HEK293 (cell line): ENCODE measurements at regions not wholly inside any gene's neighbourhood (a gene's known extent, or its start where the extent isn't known, plus 50 kb on each side); places are given as distances from the start of the nearest gene placed in this dataset.

Experiments
- CTCF ChIA-PET: fragments of 350-600 bp; formaldehyde crosslinking; extraction: SDS; loops from one replicate; lab custom pipeline; 2021; ENCODE audit warnings: antibody characterized with exemption; lab: Yijun Ruan, JAX
- POLR2A ChIA-PET: fragments of 300-600 bp; formaldehyde crosslinking; extraction: SDS; loops from one replicate; lab custom pipeline; 2020; ENCODE audit warnings: antibody characterized with exemption, inconsistent platforms; lab: Yijun Ruan, JAX
- H3K27ac ChIP-seq: fragments of 200-500 bp; sonication (Bioruptor generic); 2 replicates; pipeline ENCODE4 v1.5.1; 2014; ENCODE audit warnings: low read depth, low read length, control low read depth, inconsistent platforms; ENCODE audit errors: extremely low read depth
- H3K36me3 ChIP-seq, 2 experiments: fragments of 200-500 bp in 1 of 2; sonication (Bioruptor generic) in 1 of 2; 1 replicate in 1 of 2; 2 replicates in 1 of 2; pipeline ENCODE4 v1.5.1; 2014 to 2017; ENCODE audit warnings: inconsistent platforms in 2 of 2, low read length in 2 of 2; ENCODE audit not compliant: control insufficient read depth in 2 of 2, insufficient read depth in 1 of 2
- H3K4me1 ChIP-seq: fragments of 200-500 bp; sonication (Bioruptor generic); 2 replicates; pipeline ENCODE4 v1.5.1; 2014; ENCODE audit warnings: mild to moderate bottlenecking, low read length, inconsistent platforms; ENCODE audit not compliant: control insufficient read depth, insufficient read depth
- H3K4me3 ChIP-seq: 2 replicates; pipeline ENCODE4 v1.5.1; 2011; ENCODE audit warnings: low read depth, mild to moderate bottlenecking, control low read depth, low read length, moderate library complexity
- H3K9me3 ChIP-seq: fragments of 200-500 bp; sonication (Bioruptor generic); 2 replicates; pipeline ENCODE4 v1.5.1; 2014; ENCODE audit warnings: low read depth, low read length, inconsistent platforms; ENCODE audit not compliant: control insufficient read depth, insufficient read depth
- GLI2 ChIP-seq: fragments of 450-650 bp; formaldehyde crosslinking; IDR thresholded peaks from 2 replicates; pipeline ENCODE4; 2017; ENCODE audit warnings: missing biosample characterization, missing genetic modification characterization, low read depth, borderline replicate concordance
- GLIS2 ChIP-seq: fragments of 450-650 bp; formaldehyde crosslinking; IDR thresholded peaks from 2 replicates; pipeline ENCODE4 v1.5.1; 2016; ENCODE audit warnings: missing biosample characterization, missing genetic modification characterization
- TRIM28 ChIP-seq: IDR thresholded peaks from 2 replicates; pipeline ENCODE4 v1.6.1; 2011; ENCODE audit warnings: low read length, control low read depth, borderline replicate concordance
- ZNF140 ChIP-seq: fragments of 450-650 bp; formaldehyde crosslinking; IDR thresholded peaks from 2 replicates; pipeline ENCODE4 v1.5.1; 2016; ENCODE audit warnings: missing biosample characterization, missing genetic modification characterization
- ZNF146 ChIP-seq: fragments of 450-650 bp; formaldehyde crosslinking; IDR thresholded peaks from 2 replicates; pipeline ENCODE4 v1.5.1; 2016; ENCODE audit warnings: missing biosample characterization, missing genetic modification characterization
- ZNF221 ChIP-seq: fragments of 450-650 bp; formaldehyde crosslinking; IDR thresholded peaks from 2 replicates; pipeline ENCODE4 v1.5.1; 2017; ENCODE audit warnings: missing biosample characterization, missing genetic modification characterization, borderline replicate concordance
- ZNF558 ChIP-seq: fragments of 450-650 bp; formaldehyde crosslinking; IDR thresholded peaks from 2 replicates; pipeline ENCODE4 v1.5.1; 2016; ENCODE audit warnings: missing biosample characterization, missing genetic modification characterization
- ZNF585B ChIP-seq: fragments of 450-650 bp; formaldehyde crosslinking; IDR thresholded peaks from 2 replicates; pipeline ENCODE4 v1.5.1; 2016; ENCODE audit warnings: missing biosample characterization, missing genetic modification characterization
- ZNF626 ChIP-seq: fragments of 450-650 bp; sonication (Bioruptor Pico); formaldehyde crosslinking; IDR thresholded peaks from 2 replicates; pipeline ENCODE4 v1.5.1; 2018; ENCODE audit warnings: missing biosample characterization, missing genetic modification characterization, inconsistent platforms
- TF ChIP-seq, protein P1 (sequence below): fragments of 450-650 bp; IDR thresholded peaks from 2 replicates; pipeline ENCODE4 v1.5.1; 2018; ENCODE audit warnings: missing biosample characterization, mild to moderate bottlenecking, missing genetic modification characterization
- TF ChIP-seq, protein P2 (sequence below): fragments of 450-650 bp; formaldehyde crosslinking; conservative IDR thresholded peaks from 2 replicates; pipeline ENCODE4 v1.5.1; 2016; ENCODE audit warnings: low read depth, missing biosample characterization, missing genetic modification characterization
- TF ChIP-seq, protein P3 (sequence below): fragments of 450-650 bp; formaldehyde crosslinking; IDR thresholded peaks from 2 replicates; pipeline ENCODE4 v1.5.1; 2017; ENCODE audit warnings: missing biosample characterization, missing genetic modification characterization
- TF ChIP-seq, protein P4 (sequence below): fragments of 450-650 bp; formaldehyde crosslinking; IDR thresholded peaks from 2 replicates; pipeline ENCODE4 v1.5.1; 2016; ENCODE audit warnings: missing biosample characterization, missing genetic modification characterization

DNA sequence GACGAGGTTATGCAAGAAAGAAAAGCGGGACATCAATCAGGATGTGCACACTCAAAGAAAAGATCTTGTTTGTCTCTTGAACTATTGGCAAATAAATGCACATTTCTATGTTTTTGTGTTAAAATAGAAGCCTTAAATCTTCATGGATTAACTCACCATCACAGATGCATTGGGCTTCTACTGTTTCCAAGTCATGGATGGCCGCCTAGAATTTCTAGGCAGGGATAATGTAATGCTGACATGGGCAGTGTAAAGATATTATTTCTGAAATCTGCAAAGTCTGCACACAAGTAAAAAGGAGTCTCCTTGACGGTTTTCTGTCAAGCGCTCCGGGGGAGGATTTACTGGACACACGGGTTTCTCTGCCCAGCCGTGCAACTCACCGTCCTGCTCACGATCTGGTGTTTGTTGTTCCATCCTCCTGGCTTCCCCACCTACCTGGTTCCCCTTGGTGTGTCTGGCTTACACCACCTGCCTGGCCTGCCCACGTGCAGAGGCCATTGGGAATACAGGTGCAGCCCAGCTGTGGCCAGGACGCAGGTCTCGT lies 103.3 kb upstream of the FZD10 start (continued):
- TF ChIP-seq GLIS2 (tag by site-specific recombination) = no peak
- TF ChIP-seq, protein P1, sequence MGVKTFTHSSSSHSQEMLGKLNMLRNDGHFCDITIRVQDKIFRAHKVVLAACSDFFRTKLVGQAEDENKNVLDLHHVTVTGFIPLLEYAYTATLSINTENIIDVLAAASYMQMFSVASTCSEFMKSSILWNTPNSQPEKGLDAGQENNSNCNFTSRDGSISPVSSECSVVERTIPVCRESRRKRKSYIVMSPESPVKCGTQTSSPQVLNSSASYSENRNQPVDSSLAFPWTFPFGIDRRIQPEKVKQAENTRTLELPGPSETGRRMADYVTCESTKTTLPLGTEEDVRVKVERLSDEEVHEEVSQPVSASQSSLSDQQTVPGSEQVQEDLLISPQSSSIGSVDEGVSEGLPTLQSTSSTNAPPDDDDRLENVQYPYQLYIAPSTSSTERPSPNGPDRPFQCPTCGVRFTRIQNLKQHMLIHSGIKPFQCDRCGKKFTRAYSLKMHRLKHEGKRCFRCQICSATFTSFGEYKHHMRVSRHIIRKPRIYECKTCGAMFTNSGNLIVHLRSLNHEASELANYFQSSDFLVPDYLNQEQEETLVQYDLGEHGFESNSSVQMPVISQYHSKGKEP (tag by site-specific recombination) = no peak
- TF ChIP-seq, protein P2, sequence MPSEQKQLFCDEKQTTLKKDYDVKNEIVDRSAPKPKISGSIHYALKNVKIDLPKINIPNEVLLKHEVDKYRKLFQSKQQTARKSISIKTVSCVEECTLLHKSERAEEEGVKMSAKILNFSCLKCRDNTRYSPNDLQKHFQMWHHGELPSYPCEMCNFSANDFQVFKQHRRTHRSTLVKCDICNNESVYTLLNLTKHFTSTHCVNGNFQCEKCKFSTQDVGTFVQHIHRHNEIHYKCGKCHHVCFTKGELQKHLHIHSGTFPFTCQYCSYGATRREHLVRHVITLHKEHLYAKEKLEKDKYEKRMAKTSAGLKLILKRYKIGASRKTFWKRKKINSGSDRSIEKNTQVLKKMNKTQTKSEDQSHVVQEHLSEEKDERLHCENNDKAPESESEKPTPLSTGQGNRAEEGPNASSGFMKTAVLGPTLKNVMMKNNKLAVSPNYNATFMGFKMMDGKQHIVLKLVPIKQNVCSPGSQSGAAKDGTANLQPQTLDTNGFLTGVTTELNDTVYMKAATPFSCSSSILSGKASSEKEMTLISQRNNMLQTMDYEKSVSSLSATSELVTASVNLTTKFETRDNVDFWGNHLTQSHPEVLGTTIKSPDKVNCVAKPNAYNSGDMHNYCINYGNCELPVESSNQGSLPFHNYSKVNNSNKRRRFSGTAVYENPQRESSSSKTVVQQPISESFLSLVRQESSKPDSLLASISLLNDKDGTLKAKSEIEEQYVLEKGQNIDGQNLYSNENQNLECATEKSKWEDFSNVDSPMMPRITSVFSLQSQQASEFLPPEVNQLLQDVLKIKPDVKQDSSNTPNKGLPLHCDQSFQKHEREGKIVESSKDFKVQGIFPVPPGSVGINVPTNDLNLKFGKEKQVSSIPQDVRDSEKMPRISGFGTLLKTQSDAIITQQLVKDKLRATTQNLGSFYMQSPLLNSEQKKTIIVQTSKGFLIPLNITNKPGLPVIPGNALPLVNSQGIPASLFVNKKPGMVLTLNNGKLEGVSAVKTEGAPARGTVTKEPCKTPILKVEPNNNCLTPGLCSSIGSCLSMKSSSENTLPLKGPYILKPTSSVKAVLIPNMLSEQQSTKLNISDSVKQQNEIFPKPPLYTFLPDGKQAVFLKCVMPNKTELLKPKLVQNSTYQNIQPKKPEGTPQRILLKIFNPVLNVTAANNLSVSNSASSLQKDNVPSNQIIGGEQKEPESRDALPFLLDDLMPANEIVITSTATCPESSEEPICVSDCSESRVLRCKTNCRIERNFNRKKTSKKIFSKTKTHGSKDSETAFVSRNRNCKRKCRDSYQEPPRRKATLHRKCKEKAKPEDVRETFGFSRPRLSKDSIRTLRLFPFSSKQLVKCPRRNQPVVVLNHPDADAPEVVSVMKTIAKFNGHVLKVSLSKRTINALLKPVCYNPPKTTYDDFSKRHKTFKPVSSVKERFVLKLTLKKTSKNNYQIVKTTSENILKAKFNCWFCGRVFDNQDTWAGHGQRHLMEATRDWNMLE (tag by site-specific recombination) = no peak
- TF ChIP-seq TRIM28 = no peak
- TF ChIP-seq, protein P3, sequence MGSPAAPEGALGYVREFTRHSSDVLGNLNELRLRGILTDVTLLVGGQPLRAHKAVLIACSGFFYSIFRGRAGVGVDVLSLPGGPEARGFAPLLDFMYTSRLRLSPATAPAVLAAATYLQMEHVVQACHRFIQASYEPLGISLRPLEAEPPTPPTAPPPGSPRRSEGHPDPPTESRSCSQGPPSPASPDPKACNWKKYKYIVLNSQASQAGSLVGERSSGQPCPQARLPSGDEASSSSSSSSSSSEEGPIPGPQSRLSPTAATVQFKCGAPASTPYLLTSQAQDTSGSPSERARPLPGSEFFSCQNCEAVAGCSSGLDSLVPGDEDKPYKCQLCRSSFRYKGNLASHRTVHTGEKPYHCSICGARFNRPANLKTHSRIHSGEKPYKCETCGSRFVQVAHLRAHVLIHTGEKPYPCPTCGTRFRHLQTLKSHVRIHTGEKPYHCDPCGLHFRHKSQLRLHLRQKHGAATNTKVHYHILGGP (tag by site-specific recombination) = no peak
- TF ChIP-seq ZNF221 (tag by site-specific recombination) = no peak
- TF ChIP-seq, protein P4, sequence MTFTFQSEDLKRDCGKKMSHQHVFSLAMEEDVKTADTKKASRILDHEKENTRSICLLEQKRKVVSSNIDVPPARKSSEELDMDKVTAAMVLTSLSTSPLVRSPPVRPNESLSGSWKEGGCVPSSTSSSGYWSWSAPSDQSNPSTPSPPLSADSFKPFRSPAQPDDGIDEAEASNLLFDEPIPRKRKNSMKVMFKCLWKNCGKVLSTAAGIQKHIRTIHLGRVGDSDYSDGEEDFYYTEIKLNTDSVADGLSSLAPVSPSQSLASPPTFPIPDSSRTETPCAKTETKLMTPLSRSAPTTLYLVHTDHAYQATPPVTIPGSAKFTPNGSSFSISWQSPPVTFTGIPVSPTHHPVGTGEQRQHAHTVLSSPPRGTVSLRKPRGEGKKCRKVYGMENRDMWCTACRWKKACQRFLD (tag by site-specific recombination) = no peak
- no peak for TF ChIP-seq ZNF626 (tag by site-specific recombination)

DNA sequence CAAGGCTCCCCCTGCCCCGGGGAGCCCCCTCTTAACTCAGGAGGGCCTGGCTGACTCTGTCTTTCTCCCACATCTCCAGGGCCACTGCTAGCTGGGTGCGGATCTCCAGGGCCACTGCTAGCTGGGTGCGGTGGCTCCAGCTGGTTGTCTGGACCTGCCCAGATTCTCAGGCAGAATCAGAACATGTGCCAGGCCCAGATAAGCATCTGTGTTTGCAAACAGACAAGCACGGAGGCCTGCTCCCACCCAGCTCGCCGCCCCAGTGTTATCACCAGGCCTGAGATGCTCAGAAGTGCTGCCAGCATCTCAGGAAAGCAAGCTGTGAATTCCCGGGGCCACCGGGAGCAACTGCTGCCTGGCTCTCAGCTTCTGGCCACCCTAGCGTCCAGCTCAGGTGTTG lies 98.4 kb upstream of the FZD10 start:
- no peak overlapping the region for H3K4me3 ChIP-seq

DNA sequence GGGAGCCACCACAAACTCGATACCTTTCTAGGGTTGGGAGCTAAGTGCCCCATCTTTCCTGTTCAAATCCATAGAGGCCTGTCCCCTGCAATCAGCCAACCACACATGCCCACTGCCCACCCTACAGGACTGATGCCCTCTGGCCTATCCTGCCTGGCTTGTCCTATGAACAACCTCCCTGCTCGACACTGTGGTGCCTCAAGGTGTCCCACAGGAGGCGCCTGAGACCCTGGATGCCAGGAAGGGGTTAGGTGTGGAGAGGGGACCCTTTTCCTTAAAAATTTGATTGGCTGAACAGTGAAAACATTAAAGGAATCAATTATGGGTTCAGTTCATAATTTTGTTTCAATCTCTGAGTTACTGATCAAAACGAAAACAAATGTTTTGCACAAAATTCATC lies 97.3 kb upstream of the FZD10 start:
- no peak overlapping the region for H3K27ac ChIP-seq
- H3K4me3 ChIP-seq = no peak overlapping the region
- H3K9me3 ChIP-seq = no peaks in the 10 kb centered on the region
- H3K36me3 ChIP-seq = no peaks in the 10 kb centered on the region
- CTCF ChIA-PET = interaction anchor here (0.7 kb wide), 1 partner anchor 14 kb away, joined by 4 read pairs; no protein-coding TSS in a partner anchor
- TF ChIP-seq GLI2 (tag by site-specific recombination) = no peak
- TF ChIP-seq, all 188 proteins: peak for 0
- POLR2A ChIA-PET = no interaction called here
- H3K4me1 ChIP-seq = no peaks in the 10 kb centered on the region

More for the DNA sequence above, 98.4 kb upstream of the FZD10 start:
- ChIA-PET CTCF (interaction anchor here (0.6 kb wide), 1 partner anchor 1119 kb away, joined by 3 read pairs; no protein-coding TSS in a partner anchor), POLR2A (no interaction called here)
- Histone ChIP-seq H3K27ac (no peak overlapping the region), H3K4me1 (no peaks in the 10 kb centered on the region), H3K36me3 (no peaks in the 10 kb centered on the region), H3K9me3 (no peaks in the 10 kb centered on the region)
- TF ChIP-seq ZNF585B (tag by site-specific recombination) (no peak), ZNF140 (no peak), ZNF146 (tag by site-specific recombination) (no peak), ZNF558 (tag by site-specific recombination) (no peak)
